SK-N-SH (cell line): ENCODE measurements at regions not wholly inside any gene's neighbourhood (a gene's known extent, or its start where the extent isn't known, plus 50 kb on each side); places are given as distances from the start of the nearest gene placed in this dataset.

Experiments used
- CTCF ChIA-PET: fragments of 300-600, 350-600 bp; formaldehyde crosslinking; extraction: SDS; loops from one replicate; lab custom pipeline; 2021; lab: Yijun Ruan, JAX
- POLR2A ChIA-PET: fragments of 350-600 bp; sonication (Branson Sonifier 250); formaldehyde crosslinking; extraction: SDS; loops from one replicate; lab custom pipeline; 2020; ENCODE audit warnings: antibody characterized with exemption, inconsistent platforms; lab: Yijun Ruan, JAX
- DNase-seq: peaks from one replicate; pipeline ENCODE4 v3.0.0; 2012
- H2AFZ ChIP-seq: fragments of 200-600 bp; sonication (generic); 2 replicates; pipeline ENCODE4 v1.8.1; 2016; ENCODE audit warnings: antibody characterized with exemption, mild to moderate bottlenecking, low read depth
- H3F3A ChIP-seq: fragments of 200-600 bp; sonication (generic); replicated peaks from 2 replicates; pipeline ENCODE3; 2016; ENCODE audit warnings: antibody characterized with exemption, mild to moderate bottlenecking; ENCODE audit not compliant: insufficient read depth
- H3K27ac ChIP-seq, 2 experiments: fragments of 200-500 bp in 1 of 2; fragments of 200-600 bp in 1 of 2; sonication (Bioruptor generic) in 1 of 2; sonication (generic), shearing (Covaris generic) in 1 of 2; 2 replicates each; pipeline versions ENCODE4 v1.5.1 to v1.6.1; 2014 to 2016; ENCODE audit warnings: low read depth in 2 of 2, inconsistent platforms in 1 of 2, low read length in 1 of 2, mild to moderate bottlenecking in 1 of 2, mixed read lengths in 1 of 2
- H3K27me3 ChIP-seq: fragments of 200-600 bp; sonication (generic), shearing (Covaris generic); 2 replicates; pipeline ENCODE4 v1.6.1; 2016; ENCODE audit warnings: mixed run types; ENCODE audit not compliant: insufficient read depth
- H3K36me3 ChIP-seq, 2 experiments: fragments of 200-500 bp in 1 of 2; fragments of 200-600 bp in 1 of 2; sonication (Bioruptor generic) in 1 of 2; sonication (generic) in 1 of 2; replicated peaks in 1 of 2; 2 replicates each; pipeline versions ENCODE3 to v1.5.1; 2014 to 2016; ENCODE audit warnings: low read length in 1 of 2, mild to moderate bottlenecking in 1 of 2; ENCODE audit not compliant: insufficient read depth in 2 of 2, control insufficient read depth in 1 of 2
- H3K4me1 ChIP-seq, 2 experiments: fragments of 200-500 bp in 1 of 2; fragments of 200-600 bp in 1 of 2; sonication (Bioruptor generic) in 1 of 2; sonication (generic), shearing (Covaris generic) in 1 of 2; 2 replicates each; pipeline versions ENCODE4 v1.5.1 to v1.6.1; 2014 to 2016; ENCODE audit warnings: low read depth in 1 of 2, low read length in 1 of 2, mixed run types in 1 of 2; ENCODE audit not compliant: insufficient read depth in 2 of 2, control insufficient read depth in 1 of 2
- H3K4me2 ChIP-seq: fragments of 200-600 bp; sonication (generic), shearing (Covaris generic); 2 replicates; pipeline ENCODE4 v1.6.1; 2017; ENCODE audit warnings: mixed run types
- H3K4me3 ChIP-seq, 2 experiments: fragments of 200-500 bp in 1 of 2; fragments of 200-600 bp in 1 of 2; sonication (Bioruptor generic) in 1 of 2; sonication (generic), shearing (Covaris generic) in 1 of 2; 2 replicates each; pipeline versions ENCODE4 v1.5.1 to v1.8.1; 2014 to 2016; ENCODE audit warnings: low read depth in 2 of 2, inconsistent platforms in 1 of 2, low read length in 1 of 2, mild to moderate bottlenecking in 1 of 2, mixed read lengths in 1 of 2, moderate library complexity in 1 of 2
- H3K79me2 ChIP-seq: fragments of 200-600 bp; sonication (generic); 2 replicates; pipeline ENCODE4 v1.8.1; 2017; ENCODE audit warnings: mild to moderate bottlenecking; ENCODE audit not compliant: insufficient read depth
- H3K9ac ChIP-seq: fragments of 200-600 bp; sonication (generic); 2 replicates; pipeline ENCODE4 v1.6.1; 2017; ENCODE audit warnings: mixed run types
- H3K9me2 ChIP-seq: fragments of 200-600 bp; sonication (generic); 2 replicates; pipeline ENCODE4 v1.6.1; 2017; ENCODE audit warnings: mixed run types
- H3K9me3 ChIP-seq: fragments of 200-600 bp; sonication (generic); 2 replicates; pipeline ENCODE4 v1.6.1; 2017; ENCODE audit warnings: mixed run types, mild to moderate bottlenecking, moderate library complexity
- H4K20me1 ChIP-seq: fragments of 200-600 bp; sonication (generic); 2 replicates; pipeline ENCODE4 v1.6.1; 2017; ENCODE audit warnings: mild to moderate bottlenecking, mixed run types; ENCODE audit not compliant: insufficient read depth
- CTCF ChIP-seq: fragments of 200-600 bp; sonication (generic); IDR thresholded peaks from 2 replicates; pipeline ENCODE4 v1.6.1; 2017; ENCODE audit warnings: antibody characterized with exemption, mild to moderate bottlenecking, moderate library complexity
- GABPA ChIP-seq: IDR thresholded peaks from 2 replicates; pipeline ENCODE4 v1.4.0; 2012; ENCODE audit warnings: low read depth, mild to moderate bottlenecking
- MEF2A ChIP-seq: IDR thresholded peaks from 2 replicates; pipeline ENCODE4 v1.4.0; 2012; ENCODE audit warnings: low read depth, borderline replicate concordance
- RAD21 ChIP-seq: IDR thresholded peaks from 2 replicates; pipeline ENCODE4 v1.6.1; 2012; ENCODE audit warnings: mild to moderate bottlenecking, low read length
- REST ChIP-seq: IDR thresholded peaks from 2 replicates; pipeline ENCODE4 v1.6.1; 2012; ENCODE audit warnings: mild to moderate bottlenecking, low read depth, low read length, moderate library complexity
- SMC3 ChIP-seq: IDR thresholded peaks from 2 replicates; pipeline ENCODE4 v1.6.1; 2012; ENCODE audit warnings: low read depth, low read length, improper control_type of control experiment
- TAF1 ChIP-seq: IDR thresholded peaks from 2 replicates; pipeline ENCODE4 v1.6.1; 2012; ENCODE audit warnings: low read depth, mild to moderate bottlenecking, low read length, moderate library complexity, borderline replicate concordance
- TEAD4 ChIP-seq: IDR thresholded peaks from 2 replicates; pipeline ENCODE4 v1.4.0; 2012; ENCODE audit warnings: mild to moderate bottlenecking, borderline replicate concordance; ENCODE audit not compliant: insufficient read depth
- USF2 ChIP-seq: fragments of 150-350 bp; IDR thresholded peaks from 2 replicates; pipeline ENCODE4 v1.6.1; 2017; ENCODE audit warnings: antibody characterized with exemption, low read length, low read depth, borderline replicate concordance
- YY1 ChIP-seq: IDR thresholded peaks from 2 replicates; pipeline ENCODE4 v1.4.0; 2012; ENCODE audit warnings: low read depth, mild to moderate bottlenecking
- WGBS: methylation state at CpG from one replicate; pipeline ENCODE4 v1.1.6; 2017; ENCODE audit warnings: low lambda C conversion rate; 5-methylcytosine and 5-hydroxymethylcytosine counted together
- TF ChIP-seq, protein P1 (sequence below): IDR thresholded peaks from 2 replicates; pipeline ENCODE4 v1.4.0; 2012; ENCODE audit warnings: low read depth, borderline replicate concordance
- TF ChIP-seq, protein P2 (sequence below): fragments of 150-350 bp; IDR thresholded peaks from 2 replicates; pipeline ENCODE4 v1.6.1; 2016; ENCODE audit warnings: mild to moderate bottlenecking, low read depth, low read length
- TF ChIP-seq, protein P3 (sequence below): IDR thresholded peaks from 2 replicates; pipeline ENCODE4; 2012

GRCh38 chr6:51398064-51398705, 579.5 kb downstream of the TFAP2B start:
- Histone ChIP-seq H3K27me3 (no peaks in the 10 kb centered on the region), H3K4me1 (no peaks in the 10 kb centered on the region), H3K4me2 (no peak overlapping the region), H3K27ac (no peak overlapping the region), H3K9me2 (no peaks in the 10 kb centered on the region), H3K9ac (no peak overlapping the region), H4K20me1 (no peaks in the 10 kb centered on the region), H3K36me3 (no peaks in the 10 kb centered on the region), H3K79me2 (no peaks in the 10 kb centered on the region), H3F3A (no peaks in the 10 kb centered on the region), H3K9me3 (no peaks in the 10 kb centered on the region), H2AFZ (no peak overlapping the region), H3K4me3 (no peak overlapping the region)
- ChIA-PET CTCF (no interaction called here), POLR2A (no interaction called here)
- TF ChIP-seq, protein P1, sequence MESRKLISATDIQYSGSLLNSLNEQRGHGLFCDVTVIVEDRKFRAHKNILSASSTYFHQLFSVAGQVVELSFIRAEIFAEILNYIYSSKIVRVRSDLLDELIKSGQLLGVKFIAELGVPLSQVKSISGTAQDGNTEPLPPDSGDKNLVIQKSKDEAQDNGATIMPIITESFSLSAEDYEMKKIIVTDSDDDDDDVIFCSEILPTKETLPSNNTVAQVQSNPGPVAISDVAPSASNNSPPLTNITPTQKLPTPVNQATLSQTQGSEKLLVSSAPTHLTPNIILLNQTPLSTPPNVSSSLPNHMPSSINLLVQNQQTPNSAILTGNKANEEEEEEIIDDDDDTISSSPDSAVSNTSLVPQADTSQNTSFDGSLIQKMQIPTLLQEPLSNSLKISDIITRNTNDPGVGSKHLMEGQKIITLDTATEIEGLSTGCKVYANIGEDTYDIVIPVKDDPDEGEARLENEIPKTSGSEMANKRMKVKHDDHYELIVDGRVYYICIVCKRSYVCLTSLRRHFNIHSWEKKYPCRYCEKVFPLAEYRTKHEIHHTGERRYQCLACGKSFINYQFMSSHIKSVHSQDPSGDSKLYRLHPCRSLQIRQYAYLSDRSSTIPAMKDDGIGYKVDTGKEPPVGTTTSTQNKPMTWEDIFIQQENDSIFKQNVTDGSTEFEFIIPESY, result no peak
- TF ChIP-seq TAF1, result no peak
- TF ChIP-seq RAD21, result no peak
- TF ChIP-seq, protein P2, sequence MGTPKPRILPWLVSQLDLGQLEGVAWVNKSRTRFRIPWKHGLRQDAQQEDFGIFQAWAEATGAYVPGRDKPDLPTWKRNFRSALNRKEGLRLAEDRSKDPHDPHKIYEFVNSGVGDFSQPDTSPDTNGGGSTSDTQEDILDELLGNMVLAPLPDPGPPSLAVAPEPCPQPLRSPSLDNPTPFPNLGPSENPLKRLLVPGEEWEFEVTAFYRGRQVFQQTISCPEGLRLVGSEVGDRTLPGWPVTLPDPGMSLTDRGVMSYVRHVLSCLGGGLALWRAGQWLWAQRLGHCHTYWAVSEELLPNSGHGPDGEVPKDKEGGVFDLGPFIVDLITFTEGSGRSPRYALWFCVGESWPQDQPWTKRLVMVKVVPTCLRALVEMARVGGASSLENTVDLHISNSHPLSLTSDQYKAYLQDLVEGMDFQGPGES, result no peak
- TF ChIP-seq YY1, result no peak
- TF ChIP-seq TEAD4, result no peak
- TF ChIP-seq CTCF, result no peak
- no peak for TF ChIP-seq MEF2A
- no peak for TF ChIP-seq GABPA
- TF ChIP-seq SMC3, result no peak
- TF ChIP-seq REST, result no peak
- TF ChIP-seq, protein P3, sequence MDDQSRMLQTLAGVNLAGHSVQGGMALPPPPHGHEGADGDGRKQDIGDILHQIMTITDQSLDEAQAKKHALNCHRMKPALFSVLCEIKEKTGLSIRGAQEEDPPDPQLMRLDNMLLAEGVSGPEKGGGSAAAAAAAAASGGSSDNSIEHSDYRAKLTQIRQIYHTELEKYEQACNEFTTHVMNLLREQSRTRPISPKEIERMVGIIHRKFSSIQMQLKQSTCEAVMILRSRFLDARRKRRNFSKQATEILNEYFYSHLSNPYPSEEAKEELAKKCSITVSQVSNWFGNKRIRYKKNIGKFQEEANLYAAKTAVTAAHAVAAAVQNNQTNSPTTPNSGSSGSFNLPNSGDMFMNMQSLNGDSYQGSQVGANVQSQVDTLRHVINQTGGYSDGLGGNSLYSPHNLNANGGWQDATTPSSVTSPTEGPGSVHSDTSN, result no peak
- TF ChIP-seq USF2, result no peak
- WGBS, result 45% methylated on average over 5 of the region's 5 CpGs
- no peak for DNase-seq
